ENCODE measurements at regions not wholly inside any gene's neighbourhood (a gene's known extent, or its start where the extent isn't known, plus 50 kb on each side); places are given as distances from the start of the nearest gene placed in this dataset.

DNA sequence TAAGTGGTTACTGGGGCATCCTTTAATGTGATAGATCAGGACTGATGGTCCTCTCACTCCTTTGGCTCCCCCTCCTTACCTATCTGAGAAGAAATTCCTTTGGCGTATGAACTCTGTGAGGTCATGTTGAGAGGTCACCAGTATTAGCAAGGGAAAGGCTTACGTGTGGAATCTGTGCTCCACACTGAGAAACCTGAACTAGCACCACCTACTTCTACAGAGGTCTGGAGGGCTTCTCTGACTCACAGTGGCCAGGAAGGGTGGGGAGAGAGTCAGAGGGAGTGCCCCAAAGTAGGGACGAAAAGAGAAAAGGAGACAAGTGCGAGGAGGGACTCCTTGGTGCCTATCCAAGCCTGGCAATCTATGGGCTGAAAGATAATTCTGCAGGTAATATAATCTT lies 348.6 kb downstream of the TNS1 start (continued):
- TF ChIP-seq, protein P1, sequence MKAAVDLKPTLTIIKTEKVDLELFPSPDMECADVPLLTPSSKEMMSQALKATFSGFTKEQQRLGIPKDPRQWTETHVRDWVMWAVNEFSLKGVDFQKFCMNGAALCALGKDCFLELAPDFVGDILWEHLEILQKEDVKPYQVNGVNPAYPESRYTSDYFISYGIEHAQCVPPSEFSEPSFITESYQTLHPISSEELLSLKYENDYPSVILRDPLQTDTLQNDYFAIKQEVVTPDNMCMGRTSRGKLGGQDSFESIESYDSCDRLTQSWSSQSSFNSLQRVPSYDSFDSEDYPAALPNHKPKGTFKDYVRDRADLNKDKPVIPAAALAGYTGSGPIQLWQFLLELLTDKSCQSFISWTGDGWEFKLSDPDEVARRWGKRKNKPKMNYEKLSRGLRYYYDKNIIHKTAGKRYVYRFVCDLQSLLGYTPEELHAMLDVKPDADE (IDR thresholded peaks at IDR 0.05): no peak
- no peak for TF ChIP-seq ZNF331 (CRISPR knock-in tag; IDR thresholded peaks at IDR 0.05; ENCODE audit: low read depth)

DNA sequence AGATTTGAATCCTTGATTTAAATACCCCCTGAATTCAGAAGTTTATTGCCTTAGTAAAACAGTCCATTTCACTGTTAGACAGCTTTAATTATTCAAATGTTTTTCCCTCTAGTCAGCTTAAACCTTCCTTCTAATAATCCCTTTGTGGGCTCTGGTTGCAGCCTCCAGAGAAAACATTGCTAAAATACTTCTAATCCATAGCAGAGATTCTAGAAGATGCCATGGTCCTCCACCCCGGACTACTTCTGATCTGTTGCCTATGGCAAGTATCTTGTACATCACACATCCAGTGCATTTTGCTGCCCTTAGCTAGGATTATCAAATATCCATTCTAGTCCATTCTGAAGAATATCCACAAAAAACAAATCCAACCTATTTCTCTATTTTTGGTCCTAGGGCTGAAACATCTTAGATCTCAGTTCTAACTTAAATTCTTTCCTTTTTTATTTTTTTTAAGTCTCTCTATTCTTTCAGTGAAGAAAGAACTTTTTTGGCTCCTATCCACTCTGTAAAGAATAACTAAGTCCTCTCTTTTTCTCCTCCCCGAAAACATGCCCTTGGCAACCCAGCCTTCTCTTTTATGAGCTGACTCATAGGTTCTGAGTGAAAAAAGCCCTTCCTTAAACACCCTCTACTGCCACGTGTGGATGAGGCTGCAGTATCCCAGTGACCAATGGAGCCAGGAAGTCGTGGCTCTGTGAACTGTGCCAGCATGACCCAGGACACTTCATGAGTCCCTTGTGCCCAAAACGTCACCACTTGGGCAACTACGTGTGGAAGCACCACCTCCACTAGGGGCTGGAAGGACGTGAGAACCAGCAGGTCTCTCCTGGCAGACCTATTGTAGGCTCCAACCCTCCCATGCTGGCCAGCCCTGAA lies 349.8 kb downstream of the TNS1 start:
- no peak overlapping the region for H3K4me2 ChIP-seq
- H4K20me1 ChIP-seq (replicated peaks; ENCODE audit: insufficient read depth): no peaks in the 10 kb centered on the region
- no peak overlapping the region for H3K27ac ChIP-seq (ENCODE audit: low read depth)
- no peaks in the 10 kb centered on the region for H3K79me2 ChIP-seq (replicated peaks; ENCODE audit: insufficient read depth)
- no peaks in the 10 kb centered on the region for H3K27me3 Mint-ChIP-seq (ENCODE audit: insufficient read depth, low read depth, poor library complexity)
- H3F3A ChIP-seq (replicated peaks; ENCODE audit: low read depth): no peaks in the 10 kb centered on the region
- no peak overlapping the region for H3K27ac Mint-ChIP-seq
- no peak overlapping the region for H3K4me3 Mint-ChIP-seq
- H3K4me1 ChIP-seq (ENCODE audit: insufficient read depth): peaks cover 8% of the 10 kb centered on the region; the same call in 1 of the 2 replicates
- ATAC-seq: no peak
- peak overlapping the region; percentile 52; the same call in 1 of the 2 replicates for H2AFZ ChIP-seq
- H3K4me1 Mint-ChIP-seq: peaks cover 18% of the 10 kb centered on the region
- no peak for DNase-seq (ENCODE audit: low spot score)
- TF ChIP-seq EZH2phosphoT487 (IDR thresholded peaks at IDR 0.05; ENCODE audit: unreplicated experiment) (no peak), ZNF331 (CRISPR knock-in tag; IDR thresholded peaks at IDR 0.05; ENCODE audit: low read depth) (no peak), NANOG (IDR thresholded peaks at IDR 0.05; ENCODE audit: borderline replicate concordance) (no peak), EZH2 (IDR thresholded peaks at IDR 0.05; ENCODE audit: low read depth, unreplicated experiment) (no peak), JUNB (IDR thresholded peaks at IDR 0.05; ENCODE audit: unreplicated experiment) (no peak), ZNF114 (CRISPR knock-in tag; IDR thresholded peaks at IDR 0.05) (no peak), STAT1 (IDR thresholded peaks at IDR 0.05; ENCODE audit: unreplicated experiment) (no peak), CREB1 (CRISPR knock-in tag; IDR thresholded peaks at IDR 0.05; ENCODE audit: low read depth) (no peak)
- TF ChIP-seq, protein P1 (IDR thresholded peaks at IDR 0.05): no peak
- TF ChIP-seq, protein P2, sequence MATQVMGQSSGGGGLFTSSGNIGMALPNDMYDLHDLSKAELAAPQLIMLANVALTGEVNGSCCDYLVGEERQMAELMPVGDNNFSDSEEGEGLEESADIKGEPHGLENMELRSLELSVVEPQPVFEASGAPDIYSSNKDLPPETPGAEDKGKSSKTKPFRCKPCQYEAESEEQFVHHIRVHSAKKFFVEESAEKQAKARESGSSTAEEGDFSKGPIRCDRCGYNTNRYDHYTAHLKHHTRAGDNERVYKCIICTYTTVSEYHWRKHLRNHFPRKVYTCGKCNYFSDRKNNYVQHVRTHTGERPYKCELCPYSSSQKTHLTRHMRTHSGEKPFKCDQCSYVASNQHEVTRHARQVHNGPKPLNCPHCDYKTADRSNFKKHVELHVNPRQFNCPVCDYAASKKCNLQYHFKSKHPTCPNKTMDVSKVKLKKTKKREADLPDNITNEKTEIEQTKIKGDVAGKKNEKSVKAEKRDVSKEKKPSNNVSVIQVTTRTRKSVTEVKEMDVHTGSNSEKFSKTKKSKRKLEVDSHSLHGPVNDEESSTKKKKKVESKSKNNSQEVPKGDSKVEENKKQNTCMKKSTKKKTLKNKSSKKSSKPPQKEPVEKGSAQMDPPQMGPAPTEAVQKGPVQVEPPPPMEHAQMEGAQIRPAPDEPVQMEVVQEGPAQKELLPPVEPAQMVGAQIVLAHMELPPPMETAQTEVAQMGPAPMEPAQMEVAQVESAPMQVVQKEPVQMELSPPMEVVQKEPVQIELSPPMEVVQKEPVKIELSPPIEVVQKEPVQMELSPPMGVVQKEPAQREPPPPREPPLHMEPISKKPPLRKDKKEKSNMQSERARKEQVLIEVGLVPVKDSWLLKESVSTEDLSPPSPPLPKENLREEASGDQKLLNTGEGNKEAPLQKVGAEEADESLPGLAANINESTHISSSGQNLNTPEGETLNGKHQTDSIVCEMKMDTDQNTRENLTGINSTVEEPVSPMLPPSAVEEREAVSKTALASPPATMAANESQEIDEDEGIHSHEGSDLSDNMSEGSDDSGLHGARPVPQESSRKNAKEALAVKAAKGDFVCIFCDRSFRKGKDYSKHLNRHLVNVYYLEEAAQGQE (IDR thresholded peaks at IDR 0.05; ENCODE audit: unreplicated experiment): no peak
- TF ChIP-seq, protein P3, sequence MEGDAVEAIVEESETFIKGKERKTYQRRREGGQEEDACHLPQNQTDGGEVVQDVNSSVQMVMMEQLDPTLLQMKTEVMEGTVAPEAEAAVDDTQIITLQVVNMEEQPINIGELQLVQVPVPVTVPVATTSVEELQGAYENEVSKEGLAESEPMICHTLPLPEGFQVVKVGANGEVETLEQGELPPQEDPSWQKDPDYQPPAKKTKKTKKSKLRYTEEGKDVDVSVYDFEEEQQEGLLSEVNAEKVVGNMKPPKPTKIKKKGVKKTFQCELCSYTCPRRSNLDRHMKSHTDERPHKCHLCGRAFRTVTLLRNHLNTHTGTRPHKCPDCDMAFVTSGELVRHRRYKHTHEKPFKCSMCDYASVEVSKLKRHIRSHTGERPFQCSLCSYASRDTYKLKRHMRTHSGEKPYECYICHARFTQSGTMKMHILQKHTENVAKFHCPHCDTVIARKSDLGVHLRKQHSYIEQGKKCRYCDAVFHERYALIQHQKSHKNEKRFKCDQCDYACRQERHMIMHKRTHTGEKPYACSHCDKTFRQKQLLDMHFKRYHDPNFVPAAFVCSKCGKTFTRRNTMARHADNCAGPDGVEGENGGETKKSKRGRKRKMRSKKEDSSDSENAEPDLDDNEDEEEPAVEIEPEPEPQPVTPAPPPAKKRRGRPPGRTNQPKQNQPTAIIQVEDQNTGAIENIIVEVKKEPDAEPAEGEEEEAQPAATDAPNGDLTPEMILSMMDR (conservative IDR thresholded peaks at IDR 0.05; ENCODE audit: low read depth in 2 of 2): no peak
- H3K9me3 Mint-ChIP-seq: no peaks in the 10 kb centered on the region
- no peaks in the 10 kb centered on the region for H3K27me3 ChIP-seq (ENCODE audit: insufficient read depth)
- no peaks in the 10 kb centered on the region for H3K36me3 ChIP-seq (ENCODE audit: insufficient read depth)
- no peaks in the 10 kb centered on the region for H3K36me3 Mint-ChIP-seq (ENCODE audit: low read depth)
- H3K4me3 ChIP-seq: no peak overlapping the region
- peaks cover 4% of the 10 kb centered on the region; the same call in 1 of the 2 replicates for H3K9me2 ChIP-seq (ENCODE audit: insufficient read depth)
